Astrocyte of the cerebellum (primary cell): ENCODE measurements at regions not wholly inside any gene's neighbourhood (a gene's known extent, or its start where the extent isn't known, plus 50 kb on each side); places are given as distances from the start of the nearest gene placed in this dataset.

ENCODE experiments used
- DNase-seq: peaks from one replicate; pipeline ENCODE4 v3.0.0-alpha.2; 2011; ENCODE audit warnings: low read depth
- H3K4me3 ChIP-seq: 2 replicates; pipeline ENCODE4 v1.5.1; 2011; ENCODE audit warnings: mild to moderate bottlenecking, low read depth, low read length, moderate library complexity
- in situ Hi-C: cut with HindIII; loops from 2 replicates; pipeline ENCODE4 v1.10.0; 2017; ENCODE audit warnings: low sequenced_read_pairs
- TF ChIP-seq, protein P1 (sequence below): IDR thresholded peaks from 2 replicates; pipeline ENCODE4 v1.5.1; 2012; ENCODE audit warnings: low read length, low read depth, moderate library complexity, mild to moderate bottlenecking; ENCODE audit errors: missing control alignments

DNA sequence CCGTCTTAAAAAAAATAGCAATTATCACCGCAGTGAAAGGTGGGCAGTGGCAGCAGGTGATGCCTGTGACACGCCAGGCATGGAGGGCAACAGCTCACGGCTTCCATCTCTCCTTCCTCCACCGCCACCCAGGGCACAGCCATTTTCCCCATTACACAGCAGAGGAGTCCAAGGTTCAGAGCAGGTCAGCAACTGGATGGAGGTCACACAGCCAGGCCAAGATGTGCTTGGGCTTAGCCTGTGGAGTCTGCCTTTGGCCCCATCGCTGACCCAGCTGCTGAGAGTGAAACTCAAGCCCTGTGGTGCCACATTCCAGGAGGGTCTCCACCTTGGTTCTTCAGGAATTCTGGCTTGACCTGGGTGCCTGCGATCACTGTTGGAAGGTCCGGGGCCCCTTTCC is 411.1 kb downstream of the SHANK2 start:
- no peak overlapping the region for H3K4me3 ChIP-seq
- TF ChIP-seq, protein P1, sequence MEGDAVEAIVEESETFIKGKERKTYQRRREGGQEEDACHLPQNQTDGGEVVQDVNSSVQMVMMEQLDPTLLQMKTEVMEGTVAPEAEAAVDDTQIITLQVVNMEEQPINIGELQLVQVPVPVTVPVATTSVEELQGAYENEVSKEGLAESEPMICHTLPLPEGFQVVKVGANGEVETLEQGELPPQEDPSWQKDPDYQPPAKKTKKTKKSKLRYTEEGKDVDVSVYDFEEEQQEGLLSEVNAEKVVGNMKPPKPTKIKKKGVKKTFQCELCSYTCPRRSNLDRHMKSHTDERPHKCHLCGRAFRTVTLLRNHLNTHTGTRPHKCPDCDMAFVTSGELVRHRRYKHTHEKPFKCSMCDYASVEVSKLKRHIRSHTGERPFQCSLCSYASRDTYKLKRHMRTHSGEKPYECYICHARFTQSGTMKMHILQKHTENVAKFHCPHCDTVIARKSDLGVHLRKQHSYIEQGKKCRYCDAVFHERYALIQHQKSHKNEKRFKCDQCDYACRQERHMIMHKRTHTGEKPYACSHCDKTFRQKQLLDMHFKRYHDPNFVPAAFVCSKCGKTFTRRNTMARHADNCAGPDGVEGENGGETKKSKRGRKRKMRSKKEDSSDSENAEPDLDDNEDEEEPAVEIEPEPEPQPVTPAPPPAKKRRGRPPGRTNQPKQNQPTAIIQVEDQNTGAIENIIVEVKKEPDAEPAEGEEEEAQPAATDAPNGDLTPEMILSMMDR: no peak
- DNase-seq: no peak
- in situ Hi-C loops: no loop called here

DNA sequence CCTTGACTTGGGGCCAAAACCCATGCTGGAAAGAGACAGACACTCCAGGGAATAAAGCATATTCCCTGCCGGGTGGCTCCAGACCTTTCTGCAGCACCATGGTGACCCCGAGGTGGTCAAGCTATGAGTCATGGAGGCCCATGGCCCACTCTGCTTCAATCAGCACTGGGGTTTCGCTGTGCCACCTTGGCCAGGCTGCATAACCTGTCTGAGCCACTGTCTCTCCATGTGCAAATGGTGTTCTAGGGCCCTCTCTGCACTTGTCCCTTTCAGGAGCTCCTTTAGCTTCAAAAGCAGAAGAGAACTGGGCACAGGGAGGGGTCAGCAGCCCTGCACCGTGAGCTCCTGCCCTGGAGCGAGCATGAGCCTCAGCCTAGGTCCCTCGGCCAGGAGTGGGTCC is 410.1 kb downstream of the SHANK2 start:
- in situ Hi-C loops: no loop called here
- DNase-seq: no peak
- TF ChIP-seq, protein P1: no peak
- no peak overlapping the region for H3K4me3 ChIP-seq

DNA sequence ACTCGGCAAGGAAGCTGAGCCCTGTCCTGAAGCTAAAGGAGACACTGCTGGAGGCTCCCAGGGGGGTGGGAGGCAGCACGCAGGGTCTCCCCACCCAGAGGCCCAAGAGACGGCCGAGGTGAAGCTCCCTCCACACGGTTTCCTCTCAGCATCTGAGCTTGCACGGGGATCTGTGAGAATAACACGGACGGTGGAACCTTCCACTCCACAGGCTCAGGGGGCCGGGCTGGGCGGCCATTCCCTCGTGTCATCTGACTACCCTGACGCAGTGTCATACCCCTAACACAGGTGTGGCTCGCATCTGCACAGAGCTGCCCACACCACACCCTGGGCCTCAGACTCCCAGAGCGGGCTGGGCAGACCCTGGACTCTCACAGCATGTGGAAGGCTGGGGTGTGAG is 409.7 kb downstream of the SHANK2 start:
- DNase-seq: no peak
- TF ChIP-seq, protein P1: no peak
- H3K4me3 ChIP-seq: no peak overlapping the region
- in situ Hi-C loops: no loop called here

DNA sequence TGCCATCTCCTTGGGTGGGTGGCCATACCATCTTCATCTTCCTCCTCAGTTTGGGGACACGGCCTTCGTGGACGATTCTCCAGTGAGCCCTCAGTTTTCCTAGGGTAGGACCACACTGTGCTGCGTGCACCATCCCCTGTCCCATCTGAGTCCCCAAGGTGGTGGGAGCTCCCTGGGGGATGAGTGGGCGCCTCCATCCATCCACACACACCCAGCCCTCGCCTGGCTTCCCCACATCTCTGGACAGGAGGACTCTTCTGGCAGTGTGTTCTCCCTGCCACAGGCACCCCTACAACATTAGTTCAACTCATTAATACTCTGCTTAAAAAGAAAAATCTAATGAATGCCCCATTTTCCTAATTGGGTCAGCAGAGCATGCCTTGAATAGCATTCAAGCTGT is 408.5 kb downstream of the SHANK2 start:
- H3K4me3 ChIP-seq: no peak overlapping the region
- TF ChIP-seq, protein P1: no peak
- no peak for DNase-seq
- in situ Hi-C loops: no loop called here

DNA sequence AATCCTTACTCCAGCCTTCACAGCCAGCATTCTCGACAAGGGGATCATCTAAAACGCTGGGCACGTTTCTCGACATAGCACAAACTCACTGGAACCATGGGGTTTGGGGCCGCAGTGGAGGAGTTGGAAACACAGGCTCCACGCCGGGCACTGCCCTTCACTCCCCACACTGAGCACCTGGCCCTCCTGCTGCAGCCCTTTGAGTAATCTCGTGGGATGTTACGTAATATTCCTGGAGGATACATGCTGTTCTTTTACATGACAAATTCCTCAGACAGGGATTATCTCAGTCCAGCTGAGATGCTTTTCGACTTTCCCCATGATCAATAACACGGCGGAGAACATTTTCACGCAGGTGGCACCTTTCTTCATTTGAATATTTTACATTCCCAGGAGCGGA is 408.0 kb downstream of the SHANK2 start:
- DNase-seq: no peak
- TF ChIP-seq, protein P1: no peak
- in situ Hi-C loops: no loop called here
- no peak overlapping the region for H3K4me3 ChIP-seq

DNA sequence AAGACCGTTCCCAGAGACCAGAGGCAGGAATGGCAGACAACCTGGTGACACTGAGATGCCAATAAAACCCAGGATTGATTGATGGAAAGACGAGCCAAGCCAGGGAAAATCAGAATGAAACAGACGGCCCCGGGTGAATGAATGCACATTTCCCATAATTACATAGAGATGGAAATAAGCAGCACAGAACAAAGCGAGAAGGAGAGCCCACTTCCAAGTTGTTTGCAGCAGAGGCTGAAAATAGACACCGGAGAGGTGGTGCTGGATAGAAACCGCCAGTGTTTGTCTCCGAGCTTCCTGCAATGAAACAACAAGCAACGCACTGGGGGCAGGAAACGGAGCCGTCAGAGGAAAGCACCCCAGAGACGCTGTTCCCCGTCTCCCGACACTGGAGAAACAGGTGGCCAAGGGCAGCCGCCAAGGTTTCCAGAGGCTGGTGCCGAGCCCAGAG is 406.8 kb downstream of the SHANK2 start:
- TF ChIP-seq, protein P1: no peak

More for the DNA sequence above, 406.8 kb downstream of the SHANK2 start:
- in situ Hi-C loops: no loop called here
- no peak overlapping the region for H3K4me3 ChIP-seq
- no peak for DNase-seq
